ENCODE measurements at regions not wholly inside any gene's neighbourhood (a gene's known extent, or its start where the extent isn't known, plus 50 kb on each side); places are given as distances from the start of the nearest gene placed in this dataset.
"Not testable (repeated sequence)": the region's sequence is repeated elsewhere in the genome, so short reads cannot be mapped to it uniquely, and the experiment has no call there.

DNA sequence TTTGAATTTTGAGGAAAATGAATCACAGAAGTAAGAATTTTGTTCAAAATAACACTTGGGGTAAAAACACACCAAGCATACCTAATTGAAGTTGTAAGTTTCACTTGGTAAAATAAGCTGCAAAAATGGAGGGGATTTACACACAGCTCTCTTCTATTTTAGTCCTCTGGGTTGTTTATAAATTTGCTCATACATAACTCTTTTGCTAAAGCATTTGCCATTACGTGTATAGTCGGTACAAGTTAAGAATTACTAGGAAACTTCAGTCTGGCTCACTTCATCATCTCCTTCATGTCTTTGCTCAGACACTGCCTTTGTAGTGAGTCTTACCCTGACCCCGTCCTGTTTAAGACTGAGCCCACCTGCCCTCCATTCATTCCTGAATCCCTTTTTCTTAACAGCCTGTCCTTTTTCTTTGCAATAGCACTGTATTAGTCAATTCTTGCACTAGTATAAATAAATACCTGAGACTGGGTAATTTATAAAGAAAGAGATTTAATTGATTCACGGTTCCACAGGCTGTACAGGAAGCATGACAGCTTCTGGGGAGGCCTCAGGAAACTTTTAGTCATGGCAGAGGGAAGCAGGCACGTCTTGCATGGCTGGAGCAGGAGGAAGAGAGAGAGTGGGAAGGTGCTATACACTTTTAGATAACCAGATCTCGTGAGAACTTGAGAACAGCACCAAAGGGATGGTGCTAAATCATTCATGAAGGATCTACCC, 451.1 kb downstream of the PCNX1 start:
- DNase-seq (ENCODE audit: low read depth in 1 of 2, low spot score in 1 of 2): no peak

GRCh38 chr14:71358932-71359421, 451.7 kb downstream of the PCNX1 start:
- DNase-seq (ENCODE audit: low read depth in 1 of 2, low spot score in 1 of 2): not testable (repeated sequence)

DNA sequence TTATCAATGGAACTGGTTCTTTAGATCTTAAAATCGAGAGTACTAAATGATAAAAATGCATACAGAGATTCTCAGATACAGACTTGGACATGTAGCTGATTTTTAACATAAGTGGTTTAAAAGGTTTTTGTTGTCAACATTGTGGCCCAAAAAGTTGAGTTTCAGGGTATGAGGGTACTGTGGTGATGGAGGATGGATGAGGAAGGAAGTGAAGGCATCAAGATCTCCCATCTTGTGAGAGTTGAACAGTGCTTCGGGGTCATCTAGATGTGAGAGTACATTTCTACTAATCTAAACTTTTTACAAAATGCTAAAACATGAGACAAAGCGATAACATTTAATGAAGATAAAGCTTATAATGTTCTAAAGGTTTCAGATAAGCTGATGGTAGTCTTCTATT, 452.6 kb downstream of the PCNX1 start:
- DNase-seq (ENCODE audit: low read depth in 1 of 2, low spot score in 1 of 2): no peak

GRCh38 chr14:71361336-71361735, 454.1 kb downstream of the PCNX1 start:
- no peak for DNase-seq (ENCODE audit: low read depth in 1 of 2, low spot score in 1 of 2)

DNA sequence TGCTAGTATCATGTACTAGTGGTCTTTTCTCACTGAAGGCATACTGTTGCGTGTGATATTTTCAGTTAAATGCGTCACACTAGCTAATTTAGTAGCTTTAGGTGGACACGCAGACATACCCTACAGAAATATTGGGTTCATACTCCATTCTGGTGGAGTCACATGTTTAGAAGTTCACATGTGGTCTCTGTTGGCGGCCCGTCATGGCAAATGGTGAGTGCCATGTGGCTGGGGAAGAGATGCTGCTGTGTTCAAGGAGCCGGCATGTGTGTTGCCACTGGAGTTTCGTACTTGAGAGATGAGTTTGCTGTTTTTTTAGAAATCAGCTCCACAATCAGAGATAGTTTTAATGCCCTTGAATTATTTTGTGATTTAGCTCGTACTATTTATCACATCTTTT, 454.6 kb downstream of the PCNX1 start:
- DNase-seq (ENCODE audit: low read depth in 1 of 2, low spot score in 1 of 2): no peak

- DNase-seq (ENCODE audit: low read depth in 1 of 2, low spot score in 1 of 2): no peak
Measured at GRCh38 chr14:71362282-71362681, 455.0 kb downstream of the PCNX1 start.

DNA sequence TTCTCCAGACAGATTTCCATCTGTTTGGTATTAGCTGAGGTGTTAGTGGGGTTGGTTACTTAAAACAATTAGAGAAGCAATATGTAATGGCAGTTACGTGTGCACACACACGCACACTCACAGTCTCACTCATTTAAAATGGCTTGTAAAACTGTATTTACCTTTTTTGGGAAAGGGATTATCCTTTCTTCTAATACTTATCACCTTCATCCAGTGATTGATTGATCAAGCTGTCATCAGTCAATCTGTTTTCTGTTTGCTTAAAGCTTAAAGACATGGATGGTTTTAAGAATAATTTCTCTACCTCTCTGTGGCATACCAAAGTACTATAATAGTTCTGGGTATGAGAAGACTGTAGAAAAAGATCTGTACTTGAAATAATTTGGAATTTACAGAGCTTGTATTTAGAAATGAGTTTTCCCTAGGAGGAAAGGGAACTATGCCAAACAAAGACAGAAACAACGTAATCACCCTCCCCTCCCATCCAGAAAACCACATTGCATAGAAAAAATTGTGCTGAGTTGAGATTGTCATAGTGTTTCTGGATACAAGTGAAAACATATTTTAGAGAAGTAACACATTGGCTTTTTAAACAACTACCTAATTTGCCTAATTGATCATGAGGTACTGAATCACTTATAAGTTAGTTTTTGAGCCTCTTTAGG, 455.8 kb downstream of the PCNX1 start:
- DNase-seq (ENCODE audit: low read depth in 1 of 2, low spot score in 1 of 2): no peak

DNA sequence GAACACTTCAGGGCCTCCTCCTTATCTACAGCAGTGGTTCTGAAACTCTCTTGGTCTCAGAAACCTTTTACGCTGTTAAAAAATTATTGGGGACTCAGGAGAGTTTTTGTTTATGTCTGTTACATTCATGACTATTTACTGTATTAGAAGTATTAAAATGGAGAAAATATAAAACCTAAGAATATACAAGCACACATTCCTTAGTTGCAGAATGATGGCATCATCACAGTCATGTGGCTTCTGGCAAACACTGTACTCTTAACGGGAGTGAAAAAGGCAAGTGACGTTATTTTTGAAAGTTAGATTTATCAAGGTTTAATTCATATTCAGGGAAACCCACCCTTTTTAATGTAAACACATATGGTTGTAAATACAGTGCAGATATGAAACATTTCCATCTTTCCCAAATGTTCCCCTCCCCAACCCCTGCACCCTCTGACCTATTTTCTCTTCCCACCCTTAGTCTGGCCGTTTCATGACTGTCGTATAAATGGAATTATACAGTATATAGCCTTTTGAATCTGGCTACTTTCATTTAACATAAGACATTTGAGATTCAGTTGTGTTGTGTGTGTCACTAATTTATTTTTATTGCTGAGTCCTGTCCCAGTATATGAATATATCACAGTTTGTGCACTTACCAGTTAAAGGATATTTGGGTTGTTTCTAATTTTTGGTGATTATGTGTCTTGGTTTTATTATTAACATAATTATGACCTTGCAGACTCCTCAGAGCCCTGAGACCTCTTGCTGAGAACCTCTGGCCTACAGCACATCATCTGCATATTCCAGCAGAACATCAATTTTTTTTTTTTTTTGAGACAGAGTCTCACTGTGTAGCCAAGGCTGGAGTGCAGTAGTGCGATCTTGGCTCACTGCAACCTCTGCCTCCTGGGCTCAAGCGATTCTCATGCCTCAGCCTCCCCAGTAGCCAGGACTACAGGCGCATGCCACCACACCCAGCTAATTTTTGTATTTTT, 457.0 kb downstream of the PCNX1 start:
- DNase-seq (ENCODE audit: low read depth in 1 of 2, low spot score in 1 of 2): no peak

GRCh38 chr14:71365361-71365760, 458.1 kb downstream of the PCNX1 start:
- DNase-seq (ENCODE audit: low read depth in 1 of 2, low spot score in 1 of 2): no peak

- DNase-seq (ENCODE audit: low read depth in 1 of 2, low spot score in 1 of 2): no peak
Measured at GRCh38 chr14:71366861-71367260, 459.6 kb downstream of the PCNX1 start.

DNA sequence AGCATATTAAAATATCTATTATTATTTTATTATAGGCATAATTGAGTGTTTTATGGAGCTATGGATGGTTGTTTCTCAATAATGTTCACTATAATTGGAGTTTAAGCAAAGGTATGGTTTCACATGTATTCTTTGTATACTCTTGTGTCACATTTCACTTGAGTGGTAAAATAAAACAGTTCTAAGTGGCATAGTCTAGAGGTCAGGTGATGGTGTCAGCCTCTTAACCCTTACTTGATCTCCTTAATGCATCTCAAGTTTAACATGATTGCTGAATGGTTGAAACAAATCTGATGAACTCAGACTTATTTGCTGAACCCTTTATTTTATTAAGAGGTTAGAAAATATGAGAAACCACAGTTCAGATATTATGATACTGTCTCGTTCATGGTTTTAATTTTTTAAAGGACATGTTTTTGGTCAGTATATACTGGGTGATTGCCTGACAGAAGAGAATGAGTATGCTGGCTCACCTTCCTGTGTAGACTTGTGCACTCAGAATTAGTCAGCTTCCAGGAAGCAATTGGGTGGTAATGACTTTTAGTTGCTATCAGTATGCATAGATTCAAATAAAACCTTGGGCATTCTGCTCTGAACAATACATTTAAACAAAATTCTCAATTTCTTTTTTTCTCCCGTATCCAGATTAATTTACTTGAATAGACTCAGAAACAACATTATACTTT, 464.6 kb downstream of the PCNX1 start:
- DNase-seq (ENCODE audit: low read depth in 1 of 2, low spot score in 1 of 2): no peak

DNA sequence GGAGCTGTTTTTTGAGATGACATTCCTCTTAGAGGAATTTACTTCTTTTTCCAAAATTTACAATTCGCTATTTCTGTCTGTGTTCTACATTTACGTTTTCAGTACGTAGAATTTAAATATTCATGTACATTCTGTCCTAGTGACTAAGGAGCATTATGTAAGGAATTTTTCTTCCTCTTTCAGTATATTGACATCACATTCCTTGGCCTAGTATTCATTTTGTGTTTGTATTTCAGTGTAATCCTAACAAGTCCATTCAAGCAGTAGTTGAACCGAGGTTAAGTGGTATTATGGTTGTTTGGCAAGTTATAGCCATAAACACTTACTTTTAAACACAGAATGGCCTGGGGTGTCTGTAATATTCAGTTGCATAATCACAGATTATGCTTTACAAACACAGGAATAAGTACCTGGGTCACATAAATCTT, 465.2 kb downstream of the PCNX1 start:
- no peak for DNase-seq (ENCODE audit: low read depth in 1 of 2, low spot score in 1 of 2)

DNA sequence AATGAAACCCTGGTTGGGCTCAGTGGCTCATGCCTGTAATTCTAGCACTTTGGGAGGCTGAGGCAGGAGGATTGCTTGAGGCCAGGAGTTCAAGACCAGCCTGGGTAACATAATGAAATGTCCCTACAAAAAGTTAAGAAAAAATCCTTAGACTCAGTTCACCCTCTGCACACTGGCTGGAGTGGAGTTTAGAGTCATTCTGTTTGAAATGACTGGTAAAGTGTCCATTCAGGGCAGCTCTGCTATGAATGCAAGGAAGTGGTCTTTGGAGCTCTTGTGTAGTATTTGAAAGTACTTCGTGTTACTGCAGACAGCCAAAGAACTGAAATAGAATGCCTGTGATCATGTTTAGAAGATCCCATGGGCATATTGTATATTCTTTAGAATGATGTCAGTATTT, 466.5 kb downstream of the PCNX1 start:
- no peak for DNase-seq (ENCODE audit: low read depth in 1 of 2, low spot score in 1 of 2)

DNA sequence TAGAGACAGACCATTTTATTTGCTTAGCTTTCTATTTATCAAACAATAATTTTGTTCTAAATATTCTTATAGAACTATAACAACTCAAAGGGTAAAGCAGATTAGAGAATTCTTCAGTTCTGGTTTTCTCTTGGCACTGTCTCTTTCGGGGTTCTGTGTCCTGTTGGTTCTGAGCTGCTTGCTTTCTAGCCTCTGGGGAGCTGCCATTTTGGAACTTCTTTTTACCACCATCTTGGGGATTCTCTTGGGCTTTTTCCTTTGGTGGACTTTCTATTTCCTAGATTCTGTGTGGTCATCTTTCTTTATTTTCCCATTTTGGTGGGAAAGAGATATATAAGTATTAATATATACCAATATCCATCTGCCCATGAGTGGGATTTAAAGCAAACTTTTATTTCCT, 467.7 kb downstream of the PCNX1 start:
- no peak for DNase-seq (ENCODE audit: low read depth in 1 of 2, low spot score in 1 of 2)

GRCh38 chr14:71377099-71377498, 469.8 kb downstream of the PCNX1 start:
- no peak for DNase-seq (ENCODE audit: low read depth in 1 of 2, low spot score in 1 of 2)

DNA sequence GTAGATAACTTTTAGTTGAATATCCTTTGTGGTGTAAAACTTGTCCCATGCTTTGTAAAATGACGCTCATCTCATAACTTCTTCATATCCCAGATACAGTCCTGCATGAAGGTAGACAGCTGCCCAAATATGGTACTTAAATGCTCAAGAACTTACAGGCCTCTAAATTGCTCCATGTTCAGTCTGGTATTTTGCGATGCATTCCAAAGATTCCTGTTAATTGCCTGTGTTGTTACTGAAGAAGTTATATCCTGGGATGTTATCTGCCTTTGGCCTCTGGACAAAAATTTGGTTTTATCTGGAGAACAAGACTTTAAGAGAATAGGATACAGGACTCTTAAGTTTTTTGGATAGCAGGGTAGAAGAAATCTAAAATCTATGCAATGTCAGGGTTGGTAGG, 473.0 kb downstream of the PCNX1 start:
- no peak for DNase-seq (ENCODE audit: low read depth in 1 of 2, low spot score in 1 of 2)

DNA sequence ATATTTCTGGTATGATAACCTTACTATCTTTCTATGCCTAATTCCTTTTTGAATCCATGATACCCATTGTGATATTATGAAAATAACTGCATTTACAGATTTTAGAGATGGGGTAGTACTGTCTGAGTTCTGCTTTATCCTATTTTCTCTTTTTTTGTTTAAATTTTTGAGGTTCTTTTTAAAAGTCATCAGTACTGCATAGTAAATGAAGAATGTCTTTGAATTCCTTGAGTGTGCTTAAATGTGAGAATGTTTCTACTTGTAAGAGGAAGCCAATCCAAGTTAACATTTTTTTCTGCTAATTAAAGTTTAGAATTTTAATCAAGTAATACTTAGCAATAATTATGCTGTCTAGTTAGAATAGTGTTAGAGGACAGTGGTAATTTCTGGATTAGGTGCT, 474.6 kb downstream of the PCNX1 start:
- DNase-seq (ENCODE audit: low read depth in 1 of 2, low spot score in 1 of 2): no peak

DNA sequence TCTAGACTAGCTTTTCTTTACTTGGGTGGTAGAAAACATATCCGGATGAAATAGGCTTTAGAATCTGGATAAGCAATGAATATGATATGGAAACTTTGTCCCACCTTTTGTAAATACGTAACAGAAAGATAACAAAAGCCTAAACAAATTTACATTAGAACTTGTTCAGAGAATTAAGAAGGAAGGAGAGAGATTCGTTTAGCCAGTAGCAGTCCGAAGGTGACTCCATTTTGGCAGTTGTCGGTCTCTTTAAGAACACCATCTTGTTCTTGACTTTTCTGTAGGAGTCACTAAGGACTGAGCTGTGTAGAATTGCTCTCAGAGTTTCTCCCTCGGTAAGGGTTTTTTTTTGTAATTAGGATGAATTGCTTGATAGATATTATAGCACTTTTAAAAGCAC, 475.1 kb downstream of the PCNX1 start:
- DNase-seq (ENCODE audit: low read depth in 1 of 2, low spot score in 1 of 2): no peak

DNA sequence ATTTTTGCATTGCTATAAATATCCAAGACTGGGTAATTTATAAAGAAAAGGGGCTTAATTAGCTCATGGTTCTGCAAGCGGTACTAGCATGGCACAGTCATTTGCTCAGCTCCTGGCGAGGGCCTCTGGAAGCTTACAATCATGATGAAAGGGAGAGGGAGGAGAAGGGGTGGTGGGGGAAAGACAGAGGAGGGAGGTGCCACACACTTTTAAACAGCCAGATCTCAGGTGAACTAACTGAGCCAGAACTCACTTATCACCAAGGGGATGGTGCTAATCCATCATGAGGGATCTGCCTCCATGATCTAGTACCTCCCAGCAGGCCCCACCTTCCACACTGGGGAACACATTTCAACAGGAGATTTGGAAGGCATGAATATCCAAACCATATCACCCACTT, 476.3 kb downstream of the PCNX1 start:
- no peak for DNase-seq (ENCODE audit: low read depth in 1 of 2, low spot score in 1 of 2)

DNA sequence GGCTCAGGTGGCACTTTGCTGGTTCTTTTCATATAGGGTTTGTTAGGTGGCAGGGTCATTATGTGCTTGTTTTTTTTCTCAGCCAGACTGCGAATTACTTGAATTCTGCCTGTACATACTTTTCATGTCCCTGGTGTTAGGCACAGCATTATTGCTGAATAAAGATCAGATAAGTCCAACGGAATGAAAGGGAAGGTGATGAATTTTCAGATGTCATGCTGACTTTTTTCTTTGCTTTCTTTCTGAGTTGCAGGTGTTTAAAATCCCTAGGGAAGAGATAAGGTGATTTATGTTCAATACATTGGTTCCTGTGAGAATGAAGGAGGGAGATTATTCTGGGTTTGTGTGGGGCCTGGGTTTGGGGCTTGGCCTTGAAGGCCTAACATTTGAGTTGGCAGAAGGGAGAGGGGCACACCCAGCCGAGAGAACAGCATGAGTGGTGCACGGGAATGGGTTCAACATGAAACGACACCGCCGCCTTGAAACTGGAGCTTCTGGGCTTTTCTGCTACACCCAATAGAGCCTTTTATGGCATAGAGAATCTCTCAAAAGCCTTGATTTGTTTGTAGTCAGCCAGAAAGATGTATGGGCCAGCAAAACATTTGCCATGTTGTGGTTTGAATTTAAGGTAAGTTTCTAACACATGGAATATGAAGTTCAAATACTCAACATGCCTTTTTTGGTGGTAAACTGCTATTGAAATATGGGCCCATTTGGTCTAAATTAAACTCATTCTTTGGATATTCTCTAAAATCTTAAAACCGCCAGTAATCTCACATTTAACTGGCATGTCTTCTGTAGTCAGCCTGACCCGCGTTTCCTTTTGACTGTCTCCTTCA, 477.0 kb downstream of the PCNX1 start:
- no peak for DNase-seq (ENCODE audit: low read depth in 1 of 2, low spot score in 1 of 2)

Data from activated CD4-positive, alpha-beta T cell treated with anti-CD3 and anti-CD28 coated beads, Interleukin-2, amount 50 U/mL, for 24 hours (primary cell).